Lung (tissue), 11 donors: ENCODE measurements at regions not wholly inside any gene's neighbourhood (a gene's known extent, or its start where the extent isn't known, plus 50 kb on each side); places are given as distances from the start of the nearest gene placed in this dataset.

Experiments
- ATAC-seq: fragments of 200-7000 bp; cut with Tn5 transposase; one replicate; pipeline ENCODE4 v1.9.1; 2020; ENCODE audit warnings: moderate number of reproducible peaks; ENCODE audit not compliant: insufficient read depth, low FRiP score
- DNase-seq, 3 donors: peaks; one replicate each; pipeline ENCODE4 v3.0.0-alpha.2; 2013 to 2017
- H3K27ac ChIP-seq, 2 donors: one replicate each; pipeline ENCODE4 v1.5.1; 2013; ENCODE audit warnings: mild to moderate bottlenecking in 2 of 2, moderate library complexity in 2 of 2, control low read depth in 1 of 2, inconsistent platforms in 1 of 2, low read depth in 1 of 2, low read length in 1 of 2
- H3K27me3 ChIP-seq, 3 donors: one replicate each; pipeline ENCODE4 v1.5.1; 2013; ENCODE audit warnings: low read length in 2 of 3; ENCODE audit not compliant: control insufficient read depth in 3 of 3, insufficient read depth in 3 of 3
- H3K36me3 ChIP-seq, 4 donors: one replicate each; pipeline ENCODE4 v1.5.1; 2013; ENCODE audit warnings: low read length in 4 of 4, mild to moderate bottlenecking in 1 of 4, moderate library complexity in 1 of 4; ENCODE audit not compliant: control insufficient read depth in 4 of 4, insufficient read depth in 4 of 4
- H3K4me1 ChIP-seq, 5 donors: one replicate each; pipeline ENCODE4 v1.5.1; 2013; ENCODE audit warnings: low read length in 5 of 5, mild to moderate bottlenecking in 2 of 5, moderate library complexity in 1 of 5; ENCODE audit not compliant: control insufficient read depth in 5 of 5, insufficient read depth in 5 of 5
- H3K4me3 ChIP-seq: one replicate; pipeline ENCODE4 v1.5.1; 2013; ENCODE audit warnings: mild to moderate bottlenecking, control low read depth, moderate library complexity
- H3K9ac ChIP-seq, 2 donors: one replicate each; pipeline ENCODE4 v1.5.1; 2013; ENCODE audit warnings: low read length in 2 of 2, control low read depth in 1 of 2; ENCODE audit not compliant: insufficient read depth in 1 of 2
- H3K9me3 ChIP-seq, 4 donors: one replicate each; pipeline ENCODE4 v1.5.1; 2013; ENCODE audit warnings: low read length in 3 of 4, mild to moderate bottlenecking in 1 of 4, moderate library complexity in 1 of 4; ENCODE audit not compliant: control insufficient read depth in 4 of 4, insufficient read depth in 3 of 4
- WGBS, 2 donors: extraction: QIAGEN DNeasy Blood & Tissue Kit; methylation state at CpG; one replicate each; pipeline ENCODE4 v1.1.7; 2013; 5-methylcytosine and 5-hydroxymethylcytosine counted together
- TF ChIP-seq, protein P1 (sequence below): IDR thresholded peaks from 2 replicates; pipeline ENCODE4 v1.5.1; 2012; ENCODE audit warnings: mild to moderate bottlenecking; ENCODE audit errors: control extremely low read depth, extremely low read depth
- donor health status: control.
- donor health status: control.
- donor health status: Bipolar disorder and iron deficiency.
- donor health status: healthy.
- donor health status: DM: yes; HTN: yes; CAD: no.

DNA sequence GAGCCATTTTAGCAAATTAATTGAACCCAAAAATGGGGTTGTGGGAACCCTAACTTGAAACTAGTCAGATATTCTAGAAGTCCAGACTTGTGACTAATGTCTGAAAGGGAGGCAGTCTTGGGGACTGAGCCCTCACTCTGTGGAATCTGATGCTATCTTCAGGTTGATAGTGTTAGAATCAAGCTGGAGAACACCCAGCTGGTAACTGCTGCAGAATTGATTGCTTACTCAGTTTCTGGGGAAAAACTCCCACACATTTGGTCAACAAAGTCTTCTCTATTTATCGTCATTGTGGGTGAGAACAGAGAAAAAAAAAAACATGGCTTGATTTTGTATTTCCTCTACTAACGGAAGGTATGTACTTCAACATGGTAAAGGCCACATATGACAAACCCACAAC is 1925.8 kb upstream of the CELF4 start:
- 86 to 93% methylated on average over 2 of the region's 2 CpGs for WGBS, 2 donors
- Histone ChIP-seq H3K4me1 (peaks cover 0 to 9% (median 6%) of the 10 kb centered on the region in 5 donors), H3K27me3 (no peaks in the 10 kb centered on the region), H3K9ac (no peak overlapping the region), H3K36me3 (no peaks in the 10 kb centered on the region), H3K4me3 (no peak overlapping the region), H3K9me3 (peaks cover 0 to 3% (median 0%) of the 10 kb centered on the region in 4 donors), H3K27ac (no peak overlapping the region)
- TF ChIP-seq, protein P1, sequence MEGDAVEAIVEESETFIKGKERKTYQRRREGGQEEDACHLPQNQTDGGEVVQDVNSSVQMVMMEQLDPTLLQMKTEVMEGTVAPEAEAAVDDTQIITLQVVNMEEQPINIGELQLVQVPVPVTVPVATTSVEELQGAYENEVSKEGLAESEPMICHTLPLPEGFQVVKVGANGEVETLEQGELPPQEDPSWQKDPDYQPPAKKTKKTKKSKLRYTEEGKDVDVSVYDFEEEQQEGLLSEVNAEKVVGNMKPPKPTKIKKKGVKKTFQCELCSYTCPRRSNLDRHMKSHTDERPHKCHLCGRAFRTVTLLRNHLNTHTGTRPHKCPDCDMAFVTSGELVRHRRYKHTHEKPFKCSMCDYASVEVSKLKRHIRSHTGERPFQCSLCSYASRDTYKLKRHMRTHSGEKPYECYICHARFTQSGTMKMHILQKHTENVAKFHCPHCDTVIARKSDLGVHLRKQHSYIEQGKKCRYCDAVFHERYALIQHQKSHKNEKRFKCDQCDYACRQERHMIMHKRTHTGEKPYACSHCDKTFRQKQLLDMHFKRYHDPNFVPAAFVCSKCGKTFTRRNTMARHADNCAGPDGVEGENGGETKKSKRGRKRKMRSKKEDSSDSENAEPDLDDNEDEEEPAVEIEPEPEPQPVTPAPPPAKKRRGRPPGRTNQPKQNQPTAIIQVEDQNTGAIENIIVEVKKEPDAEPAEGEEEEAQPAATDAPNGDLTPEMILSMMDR: no peak
- DNase-seq: no peak
- ATAC-seq: no peak

DNA sequence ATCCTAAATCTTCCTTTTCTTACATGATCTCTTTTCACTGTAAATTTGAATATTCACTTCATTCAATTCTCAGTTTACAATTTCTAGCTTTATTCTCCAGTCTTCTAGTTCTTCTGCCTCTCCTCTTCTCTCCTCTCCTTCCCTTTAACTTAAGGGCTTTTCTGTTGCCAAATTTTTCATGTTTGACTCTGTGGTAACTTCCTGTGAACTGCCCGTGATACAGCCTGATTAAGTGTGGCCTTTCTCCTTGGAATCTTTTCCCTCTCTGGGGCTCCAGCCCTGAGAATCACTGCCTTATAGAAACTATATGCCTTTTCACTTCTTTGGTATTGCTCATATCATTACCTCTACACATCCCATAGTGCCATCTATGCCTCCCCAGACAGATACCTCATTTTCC is 1923.8 kb upstream of the CELF4 start:
- TF ChIP-seq, protein P1: no peak
- WGBS, 2 donors: 9 to 33% methylated on average over 1 of the region's 1 CpG
- H3K36me3 ChIP-seq: no peaks in the 10 kb centered on the region
- no peak overlapping the region for H3K27ac ChIP-seq
- DNase-seq: peak; percentile 37 to 89 (median 81)
- ATAC-seq: no peak
- H3K4me3 ChIP-seq: no peak overlapping the region
- peaks cover 0 to 9% (median 6%) of the 10 kb centered on the region in 5 donors for H3K4me1 ChIP-seq
- no peak overlapping the region for H3K9ac ChIP-seq
- H3K27me3 ChIP-seq: no peaks in the 10 kb centered on the region
- H3K9me3 ChIP-seq: peaks cover 0 to 3% (median 0%) of the 10 kb centered on the region in 4 donors

DNA sequence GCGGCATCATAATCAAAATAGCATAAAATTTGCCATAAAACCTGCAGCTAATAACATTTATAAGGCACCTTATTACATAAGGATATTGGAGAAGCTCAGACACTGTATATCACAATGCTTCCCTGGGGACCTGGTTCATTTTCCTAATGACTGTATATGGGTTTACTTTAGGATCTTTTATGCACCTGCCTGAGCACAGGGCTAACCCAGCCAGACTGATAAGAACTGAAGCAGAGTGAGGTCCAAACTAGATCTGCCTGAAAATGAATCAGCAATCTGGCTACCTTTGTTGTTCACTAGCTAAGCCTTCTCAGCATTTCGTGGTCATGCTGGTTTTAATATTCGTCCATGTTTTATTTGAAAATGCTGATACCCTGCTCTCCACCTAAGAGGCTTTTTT is 1922.3 kb upstream of the CELF4 start:
- H3K4me1 ChIP-seq: peaks cover 0 to 17% (median 6%) of the 10 kb centered on the region in 5 donors
- ATAC-seq: no peak
- no peaks in the 10 kb centered on the region for H3K36me3 ChIP-seq
- no peak for DNase-seq
- H3K4me3 ChIP-seq: no peak overlapping the region
- H3K27me3 ChIP-seq: no peaks in the 10 kb centered on the region
- 65 to 74% methylated on average over 3 of the region's 3 CpGs for WGBS, 2 donors
- peaks cover 0 to 3% (median 0%) of the 10 kb centered on the region in 4 donors for H3K9me3 ChIP-seq
- H3K27ac ChIP-seq: no peak overlapping the region
- TF ChIP-seq, protein P1: no peak
- H3K9ac ChIP-seq: no peak overlapping the region

DNA sequence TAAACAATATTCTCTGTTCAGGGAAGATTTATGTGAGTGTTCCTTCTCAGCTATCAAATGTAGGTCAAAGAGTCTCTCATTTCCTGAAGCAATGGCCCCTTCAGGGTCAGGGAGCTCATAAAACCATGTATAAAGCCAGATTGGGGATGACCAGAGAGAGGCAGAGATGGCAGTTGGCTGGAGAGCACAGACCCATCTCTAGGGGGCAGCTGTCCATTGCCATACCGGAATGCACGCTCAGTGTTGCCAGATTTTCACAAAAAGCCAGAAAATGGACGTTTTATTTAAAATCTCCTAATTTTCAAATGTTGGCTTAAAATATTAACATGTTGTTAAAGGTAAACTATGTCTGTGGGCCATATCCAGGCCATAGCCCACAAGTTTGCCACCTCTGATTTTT is 1920.7 kb upstream of the CELF4 start:
- ATAC-seq (no peak), DNase-seq (no peak)
- Histone ChIP-seq H3K36me3 (no peaks in the 10 kb centered on the region), H3K9me3 (peaks cover 0 to 2% (median 0%) of the 10 kb centered on the region in 4 donors), H3K4me3 (no peak overlapping the region), H3K27ac (no peak overlapping the region), H3K9ac (no peak overlapping the region), H3K27me3 (no peaks in the 10 kb centered on the region), H3K4me1 (peaks cover 0 to 31% (median 6%) of the 10 kb centered on the region in 5 donors)
- TF ChIP-seq, protein P1: no peak
- 92 to 93% methylated on average over 3 of the region's 3 CpGs for WGBS, 2 donors
